GM21381 (cell line): ENCODE measurements at regions not wholly inside any gene's neighbourhood (a gene's known extent, or its start where the extent isn't known, plus 50 kb on each side); places are given as distances from the start of the nearest gene placed in this dataset.

Experiments
- ATAC-seq: cut with Tn5 transposase; IDR thresholded peaks from one replicate; pipeline ENCODE4 v1.9.1; 2021; ENCODE audit warnings: mild to moderate bottlenecking, moderate library complexity; ENCODE audit not compliant: unreplicated experiment

DNA sequence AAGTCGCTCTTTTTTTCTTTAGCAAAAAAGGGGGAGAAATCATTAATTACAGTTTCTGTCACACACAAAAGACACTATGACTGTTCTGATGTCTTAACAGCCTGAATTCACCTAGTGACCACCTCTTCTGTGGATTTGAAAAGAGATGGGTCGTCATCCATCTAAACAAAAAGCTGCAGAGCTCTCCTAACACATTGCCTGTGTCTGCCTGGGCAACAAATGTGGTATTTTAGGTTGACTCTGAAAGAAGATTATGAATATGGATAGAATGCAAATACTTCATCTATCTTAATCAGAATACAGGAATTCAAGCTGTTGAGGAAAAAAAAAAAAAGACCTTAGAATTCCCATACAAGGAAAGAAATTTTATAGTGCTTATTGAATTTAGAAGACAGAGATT, 304.4 kb upstream of the ADGRL2 start:
- no peak for ATAC-seq

DNA sequence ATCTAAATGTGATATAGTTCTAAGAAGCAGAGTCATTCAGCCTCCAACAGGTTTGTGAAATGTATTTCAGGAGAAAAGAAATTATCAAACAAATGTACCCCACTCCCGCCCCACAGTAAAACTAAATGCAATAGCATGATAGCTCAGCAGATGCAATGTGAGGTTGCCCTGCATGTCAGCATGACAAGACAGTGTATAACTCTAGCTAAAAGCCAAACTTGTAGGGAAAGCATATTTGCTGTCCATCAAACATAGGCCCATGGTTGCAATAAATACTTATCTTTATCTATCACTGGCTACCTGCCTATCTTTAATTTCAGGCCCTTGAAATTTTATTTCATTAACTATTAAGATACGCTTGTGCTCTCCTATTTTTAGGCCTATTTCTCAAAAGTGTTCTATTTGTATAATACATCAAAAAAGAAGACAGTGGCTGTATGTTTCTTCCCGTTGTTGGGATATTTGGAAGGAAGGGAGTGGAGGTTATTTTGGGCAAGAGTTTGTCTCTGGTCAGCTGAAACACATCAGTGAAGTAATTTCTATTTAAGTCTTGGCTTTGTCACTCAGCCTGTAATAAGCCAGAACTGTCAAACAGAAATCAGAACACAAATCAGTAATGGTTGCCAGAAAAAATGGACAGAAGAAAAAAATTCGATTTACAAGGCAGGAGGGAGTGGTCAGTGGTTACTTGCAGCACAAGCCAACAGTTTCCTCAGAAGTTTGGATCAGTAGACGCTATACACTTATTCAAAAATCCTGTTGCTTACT, 307.4 kb upstream of the ADGRL2 start:
- no peak for ATAC-seq

GRCh38 chr1:81492628-81493027, 308.1 kb upstream of the ADGRL2 start:
- ATAC-seq, result no peak

DNA sequence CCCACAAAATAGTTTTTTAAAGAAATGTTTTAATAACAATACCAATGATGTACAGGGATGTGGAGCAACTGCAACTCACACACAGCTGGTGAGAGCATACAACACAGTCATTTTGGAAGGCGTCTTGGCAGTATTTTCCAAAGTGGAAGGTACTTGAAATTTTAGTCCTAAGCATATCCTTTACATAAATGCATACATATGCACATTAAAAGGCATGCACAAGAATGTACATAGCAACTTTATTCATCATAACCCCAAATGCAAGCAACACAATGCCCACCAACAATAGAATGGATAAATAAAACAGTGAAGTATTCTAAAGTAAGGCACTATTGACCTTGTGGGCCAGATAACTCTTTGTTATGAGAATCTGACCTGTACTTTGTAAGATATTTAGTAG, 310.1 kb upstream of the ADGRL2 start:
- no peak for ATAC-seq

DNA sequence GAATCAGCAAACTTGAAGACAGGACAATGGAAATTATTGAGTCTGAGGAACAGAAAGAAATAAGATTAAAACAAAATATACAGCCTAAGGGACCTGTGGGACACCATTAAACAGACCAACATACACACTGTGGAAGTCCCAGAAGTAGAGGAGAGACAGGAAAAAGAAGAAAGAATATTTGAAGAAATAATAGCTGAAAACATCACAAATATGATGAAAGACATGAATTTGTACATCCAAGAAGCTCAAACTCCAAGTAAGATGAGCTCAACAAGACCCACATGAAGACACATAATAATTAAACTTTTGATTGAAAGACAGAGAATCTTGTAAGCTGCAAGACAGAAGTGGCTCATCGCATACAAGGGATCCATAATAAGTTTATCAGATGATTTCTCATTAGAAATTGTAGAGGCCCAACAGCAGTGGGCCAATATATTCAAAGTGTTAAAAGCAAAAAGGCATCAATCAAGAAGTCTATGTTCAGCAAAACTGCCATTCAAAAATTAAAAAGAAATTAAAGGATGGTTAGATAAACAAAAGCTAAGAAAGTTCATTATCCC, 311.3 kb upstream of the ADGRL2 start:
- ATAC-seq, result no peak

- ATAC-seq, result no peak
These were observed 316.4 kb upstream of the ADGRL2 start for GRCh38 chr1:81484284-81484683.

- ATAC-seq, result no peak
These were observed 322.5 kb upstream of the ADGRL2 start for GRCh38 chr1:81478219-81478618.

- no peak for ATAC-seq
These were observed 323.0 kb upstream of the ADGRL2 start for GRCh38 chr1:81477710-81478109.

DNA sequence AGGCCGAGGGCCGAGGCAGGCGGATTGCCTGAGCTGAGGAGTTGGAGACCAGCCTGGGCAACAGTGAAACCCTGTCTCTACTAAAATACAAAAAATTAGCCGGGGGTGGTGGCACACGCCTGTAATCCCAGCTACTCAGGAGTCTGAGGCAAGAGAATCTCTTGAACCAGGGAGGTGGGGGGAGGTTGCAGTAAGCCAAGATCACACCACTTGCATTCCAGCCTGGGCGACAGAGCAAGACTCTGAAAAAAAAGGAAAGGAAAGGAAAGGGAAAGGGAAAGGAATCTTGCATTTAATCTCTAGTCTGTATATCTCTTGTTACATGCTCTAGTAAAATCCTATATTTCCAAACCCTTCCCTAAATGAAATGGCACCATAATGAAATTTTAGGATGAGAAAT, 328.3 kb upstream of the ADGRL2 start:
- no peak for ATAC-seq

DNA sequence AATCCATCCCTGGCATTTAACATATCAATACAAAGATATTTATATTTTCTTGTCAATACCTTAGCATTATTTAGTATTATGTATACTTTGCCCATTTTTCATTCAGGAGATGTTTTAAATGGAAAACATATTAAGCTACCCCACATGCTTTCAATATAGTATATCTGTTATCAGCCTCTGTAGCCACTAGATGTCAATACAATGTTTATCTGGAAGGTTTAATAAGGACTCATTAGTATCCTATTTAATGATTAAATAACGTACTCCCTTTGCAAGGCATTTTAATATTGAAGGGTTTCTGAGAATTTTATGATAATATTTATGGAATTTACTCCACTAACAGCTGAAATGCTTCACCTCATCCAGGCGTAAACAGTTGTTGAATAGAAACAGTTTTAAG, 329.5 kb upstream of the ADGRL2 start:
- ATAC-seq, result no peak

DNA sequence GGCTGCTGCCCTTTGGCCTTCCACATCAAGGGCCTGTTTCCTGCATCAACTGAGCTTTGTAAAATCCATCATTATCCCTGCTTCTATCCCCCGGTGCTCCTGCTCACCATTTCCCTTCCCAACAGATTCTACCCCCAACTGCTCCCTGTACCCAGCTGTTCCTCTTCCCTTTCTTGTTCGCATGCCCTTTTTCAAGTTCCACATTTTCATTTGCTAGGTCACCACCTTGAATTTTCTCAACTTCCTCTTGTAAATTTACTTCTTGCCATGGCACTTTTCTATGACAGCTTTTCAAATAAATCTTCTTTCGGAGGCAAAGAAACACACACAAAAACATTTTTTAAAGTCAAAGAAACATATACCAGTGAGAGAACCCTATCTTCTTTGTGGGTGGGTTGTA, 330.5 kb upstream of the ADGRL2 start:
- ATAC-seq, result no peak

GRCh38 chr1:81467383-81467782, 333.4 kb upstream of the ADGRL2 start:
- no peak for ATAC-seq

GRCh38 chr1:81466961-81467360, 333.8 kb upstream of the ADGRL2 start:
- no peak for ATAC-seq

GRCh38 chr1:81463936-81464837, 336.5 kb upstream of the ADGRL2 start:
- ATAC-seq, result no peak

DNA sequence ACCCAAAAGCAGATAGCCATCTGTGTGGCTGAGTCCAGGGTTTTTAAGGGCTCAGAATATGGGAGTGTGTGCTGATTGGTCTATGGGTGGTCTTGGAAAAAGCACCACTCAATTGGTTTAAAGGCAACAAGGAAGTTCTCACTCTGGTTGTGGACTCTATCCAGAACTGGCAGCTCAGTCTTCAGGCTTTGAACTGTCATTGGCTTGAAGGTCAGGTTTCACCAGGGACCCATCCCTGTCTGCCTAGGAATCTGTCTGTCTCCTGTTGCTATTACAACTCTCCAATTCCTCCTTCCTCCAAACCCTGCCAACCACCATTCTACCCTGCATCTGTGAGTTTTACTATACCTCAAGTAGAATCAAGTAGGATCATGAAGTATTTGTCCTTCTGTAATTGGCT, 341.7 kb upstream of the ADGRL2 start:
- no peak for ATAC-seq

GRCh38 chr1:81458186-81458585, 342.5 kb upstream of the ADGRL2 start:
- no peak for ATAC-seq

DNA sequence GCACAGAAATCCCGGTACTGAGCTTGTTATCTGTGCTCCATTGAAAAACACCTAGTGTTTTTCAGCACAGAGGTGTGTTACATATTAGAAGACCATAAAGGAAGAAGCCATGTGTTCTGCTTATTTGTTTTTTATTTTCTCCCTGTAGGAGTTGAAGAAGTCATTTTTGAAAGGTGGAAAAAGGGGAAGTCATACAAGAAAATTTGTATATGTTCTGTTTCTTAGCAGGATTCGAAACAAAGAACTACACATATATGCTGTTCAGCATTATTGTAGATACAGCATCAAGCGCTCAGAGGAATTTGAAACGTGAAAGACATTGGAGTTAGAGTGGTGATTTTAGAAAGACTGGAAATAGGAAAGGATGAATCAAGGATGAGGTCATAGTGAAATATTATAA, 345.3 kb upstream of the ADGRL2 start:
- ATAC-seq, result no peak

GRCh38 chr1:81453971-81454370, 346.8 kb upstream of the ADGRL2 start:
- no peak for ATAC-seq

- no peak for ATAC-seq
These were observed 347.4 kb upstream of the ADGRL2 start for GRCh38 chr1:81453367-81453703.

GRCh38 chr1:81452693-81453366, 347.9 kb upstream of the ADGRL2 start:
- no peak for ATAC-seq

DNA sequence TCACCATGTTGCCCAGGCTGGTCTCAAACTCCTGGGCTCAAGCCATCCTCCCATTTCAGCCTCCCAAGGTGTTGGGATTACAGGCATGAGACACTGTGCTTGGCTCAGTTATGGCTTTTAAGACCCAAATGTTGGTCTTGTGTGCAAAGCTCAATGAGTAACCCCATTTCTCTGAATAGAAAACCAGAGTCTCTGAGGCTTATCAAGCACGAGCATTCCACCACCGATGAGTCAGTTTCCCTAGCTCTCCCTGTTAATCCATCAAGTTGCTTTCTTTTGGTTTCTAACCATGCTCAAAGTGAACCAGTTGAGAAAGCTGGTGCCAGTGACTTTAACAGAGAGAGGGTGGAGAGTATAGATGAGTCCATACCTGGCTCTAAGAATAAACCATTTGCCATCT, 350.9 kb upstream of the ADGRL2 start:
- no peak for ATAC-seq
